HL-60 (cell line): ENCODE measurements at regions not wholly inside any gene's neighbourhood (a gene's known extent, or its start where the extent isn't known, plus 50 kb on each side); places are given as distances from the start of the nearest gene placed in this dataset.

Source experiments
- POLR2AphosphoS5 ChIP-seq: IDR thresholded peaks from 2 replicates; pipeline ENCODE4 v1.6.1; 2012; ENCODE audit warnings: low read depth
- TF ChIP-seq, protein P1 (sequence below): IDR thresholded peaks from one replicate; pipeline ENCODE4 v1.5.1; 2011; ENCODE audit warnings: low read length, control low read depth, inconsistent platforms; ENCODE audit not compliant: insufficient read depth
- TF ChIP-seq, protein P2 (sequence below): IDR thresholded peaks from 2 replicates; pipeline ENCODE4 v1.6.1; 2012; ENCODE audit warnings: low read depth; ENCODE audit not compliant: insufficient replicate concordance

DNA sequence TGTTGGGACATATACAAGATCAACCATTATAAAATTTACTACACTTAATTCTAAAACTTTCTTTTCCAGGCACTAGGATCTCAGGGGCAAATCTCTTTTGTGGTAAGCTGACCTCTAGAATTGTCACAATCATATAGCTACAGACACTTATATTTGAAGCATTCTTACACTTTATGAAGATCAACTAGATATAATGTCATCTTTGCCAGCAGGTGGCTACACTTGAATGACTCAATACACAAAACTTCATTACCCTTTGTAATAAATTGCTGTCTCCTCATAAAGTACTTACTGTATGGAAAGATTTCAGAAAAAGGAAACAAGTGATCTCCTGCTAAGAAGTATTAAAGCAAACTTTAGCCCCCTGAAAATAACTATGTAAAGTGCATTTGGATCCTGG is 77.8 kb downstream of the RDH14 start:
- TF ChIP-seq, protein P1, sequence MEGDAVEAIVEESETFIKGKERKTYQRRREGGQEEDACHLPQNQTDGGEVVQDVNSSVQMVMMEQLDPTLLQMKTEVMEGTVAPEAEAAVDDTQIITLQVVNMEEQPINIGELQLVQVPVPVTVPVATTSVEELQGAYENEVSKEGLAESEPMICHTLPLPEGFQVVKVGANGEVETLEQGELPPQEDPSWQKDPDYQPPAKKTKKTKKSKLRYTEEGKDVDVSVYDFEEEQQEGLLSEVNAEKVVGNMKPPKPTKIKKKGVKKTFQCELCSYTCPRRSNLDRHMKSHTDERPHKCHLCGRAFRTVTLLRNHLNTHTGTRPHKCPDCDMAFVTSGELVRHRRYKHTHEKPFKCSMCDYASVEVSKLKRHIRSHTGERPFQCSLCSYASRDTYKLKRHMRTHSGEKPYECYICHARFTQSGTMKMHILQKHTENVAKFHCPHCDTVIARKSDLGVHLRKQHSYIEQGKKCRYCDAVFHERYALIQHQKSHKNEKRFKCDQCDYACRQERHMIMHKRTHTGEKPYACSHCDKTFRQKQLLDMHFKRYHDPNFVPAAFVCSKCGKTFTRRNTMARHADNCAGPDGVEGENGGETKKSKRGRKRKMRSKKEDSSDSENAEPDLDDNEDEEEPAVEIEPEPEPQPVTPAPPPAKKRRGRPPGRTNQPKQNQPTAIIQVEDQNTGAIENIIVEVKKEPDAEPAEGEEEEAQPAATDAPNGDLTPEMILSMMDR: no peak
- TF ChIP-seq POLR2AphosphoS5: no peak
- TF ChIP-seq, protein P2, sequence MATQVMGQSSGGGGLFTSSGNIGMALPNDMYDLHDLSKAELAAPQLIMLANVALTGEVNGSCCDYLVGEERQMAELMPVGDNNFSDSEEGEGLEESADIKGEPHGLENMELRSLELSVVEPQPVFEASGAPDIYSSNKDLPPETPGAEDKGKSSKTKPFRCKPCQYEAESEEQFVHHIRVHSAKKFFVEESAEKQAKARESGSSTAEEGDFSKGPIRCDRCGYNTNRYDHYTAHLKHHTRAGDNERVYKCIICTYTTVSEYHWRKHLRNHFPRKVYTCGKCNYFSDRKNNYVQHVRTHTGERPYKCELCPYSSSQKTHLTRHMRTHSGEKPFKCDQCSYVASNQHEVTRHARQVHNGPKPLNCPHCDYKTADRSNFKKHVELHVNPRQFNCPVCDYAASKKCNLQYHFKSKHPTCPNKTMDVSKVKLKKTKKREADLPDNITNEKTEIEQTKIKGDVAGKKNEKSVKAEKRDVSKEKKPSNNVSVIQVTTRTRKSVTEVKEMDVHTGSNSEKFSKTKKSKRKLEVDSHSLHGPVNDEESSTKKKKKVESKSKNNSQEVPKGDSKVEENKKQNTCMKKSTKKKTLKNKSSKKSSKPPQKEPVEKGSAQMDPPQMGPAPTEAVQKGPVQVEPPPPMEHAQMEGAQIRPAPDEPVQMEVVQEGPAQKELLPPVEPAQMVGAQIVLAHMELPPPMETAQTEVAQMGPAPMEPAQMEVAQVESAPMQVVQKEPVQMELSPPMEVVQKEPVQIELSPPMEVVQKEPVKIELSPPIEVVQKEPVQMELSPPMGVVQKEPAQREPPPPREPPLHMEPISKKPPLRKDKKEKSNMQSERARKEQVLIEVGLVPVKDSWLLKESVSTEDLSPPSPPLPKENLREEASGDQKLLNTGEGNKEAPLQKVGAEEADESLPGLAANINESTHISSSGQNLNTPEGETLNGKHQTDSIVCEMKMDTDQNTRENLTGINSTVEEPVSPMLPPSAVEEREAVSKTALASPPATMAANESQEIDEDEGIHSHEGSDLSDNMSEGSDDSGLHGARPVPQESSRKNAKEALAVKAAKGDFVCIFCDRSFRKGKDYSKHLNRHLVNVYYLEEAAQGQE: no peak
